Neuronal stem cell (in vitro differentiated cells): ENCODE measurements at regions not wholly inside any gene's neighbourhood (a gene's known extent, or its start where the extent isn't known, plus 50 kb on each side); places are given as distances from the start of the nearest gene placed in this dataset.

Source experiments
- DNase-seq: peaks from one replicate; pipeline ENCODE4 v3.0.0-alpha.2; 2013; ENCODE audit warnings: low spot score
- H2AFZ ChIP-seq: one replicate; pipeline ENCODE4 v1.6.1; 2013; ENCODE audit warnings: mild to moderate bottlenecking, low read length, inconsistent platforms
- H2AK5ac ChIP-seq: 2 replicates; pipeline ENCODE4 v1.6.1; 2013; ENCODE audit warnings: low read depth, mild to moderate bottlenecking, inconsistent platforms, low read length, moderate library complexity, mixed read lengths
- H2BK120ac ChIP-seq: 2 replicates; pipeline ENCODE4 v1.6.1; 2013; ENCODE audit warnings: low read depth, mild to moderate bottlenecking, inconsistent platforms, low read length, moderate library complexity, mixed read lengths
- H2BK12ac ChIP-seq: one replicate; pipeline ENCODE4 v1.6.1; 2013; ENCODE audit warnings: low read length, inconsistent platforms
- H2BK15ac ChIP-seq: 2 replicates; pipeline ENCODE4 v1.6.1; 2013; ENCODE audit warnings: mild to moderate bottlenecking, low read length, inconsistent platforms, mixed read lengths
- H2BK5ac ChIP-seq: one replicate; pipeline ENCODE4 v1.6.1; 2013; ENCODE audit warnings: inconsistent platforms, mild to moderate bottlenecking, low read length, moderate library complexity
- H3K14ac ChIP-seq: one replicate; pipeline ENCODE4 v1.6.1; 2013; ENCODE audit warnings: low read length, inconsistent platforms
- H3K18ac ChIP-seq: 2 replicates; pipeline ENCODE4 v1.6.1; 2013; ENCODE audit warnings: low read length, inconsistent platforms
- H3K23ac ChIP-seq: 2 replicates; pipeline ENCODE4 v1.6.1; 2013; ENCODE audit warnings: low read depth, mild to moderate bottlenecking, mixed read lengths, low read length, inconsistent platforms; ENCODE audit not compliant: poor library complexity
- H3K27ac ChIP-seq: replicated peaks from 3 replicates; pipeline ENCODE4 v1.5.1; 2013; ENCODE audit warnings: low read length, inconsistent platforms
- H3K27me3 ChIP-seq, 3 experiments: 2 replicates each; pipeline ENCODE4 v1.6.1; 2013; ENCODE audit warnings: low read length in 3 of 3, mild to moderate bottlenecking in 2 of 3, inconsistent platforms in 1 of 3, low read depth in 1 of 3, mixed read lengths in 1 of 3, moderate library complexity in 1 of 3; ENCODE audit not compliant: control insufficient read depth in 3 of 3, insufficient read depth in 3 of 3
- H3K36me3 ChIP-seq, 2 donors: replicated peaks in 1 of 2; 2 replicates each; pipeline ENCODE4 v1.6.1; 2013; ENCODE audit warnings: low read length in 2 of 2; ENCODE audit not compliant: control insufficient read depth in 2 of 2, insufficient read depth in 2 of 2
- H3K4ac ChIP-seq: 2 replicates; pipeline ENCODE4 v1.6.1; 2013; ENCODE audit warnings: inconsistent platforms, mild to moderate bottlenecking, low read length, moderate library complexity
- H3K4me1 ChIP-seq, 2 donors: 1 replicate in 1 of 2; 2 replicates in 1 of 2; pipeline ENCODE4 v1.6.1; 2013; ENCODE audit warnings: low read length in 2 of 2, low read depth in 1 of 2; ENCODE audit not compliant: control insufficient read depth in 2 of 2, insufficient read depth in 1 of 2
- H3K4me2 ChIP-seq: one replicate; pipeline ENCODE4 v1.6.1; 2013; ENCODE audit warnings: mild to moderate bottlenecking, low read length, inconsistent platforms; ENCODE audit not compliant: insufficient read depth, poor library complexity, severe bottlenecking
- H3K4me3 ChIP-seq, 2 donors: 2 replicates each; pipeline ENCODE4 v1.5.1; 2013; ENCODE audit warnings: low read length in 2 of 2, mild to moderate bottlenecking in 2 of 2, inconsistent platforms in 1 of 2, moderate library complexity in 1 of 2
- H3K79me1 ChIP-seq: one replicate; pipeline ENCODE4 v1.6.1; 2013; ENCODE audit warnings: low read depth, mild to moderate bottlenecking, inconsistent platforms, low read length, moderate library complexity
- H3K9ac ChIP-seq: one replicate; pipeline ENCODE4 v1.6.1; 2013; ENCODE audit warnings: mild to moderate bottlenecking, low read depth, low read length, inconsistent platforms; ENCODE audit not compliant: poor library complexity
- H3K9me3 ChIP-seq, 2 donors: replicated peaks in 1 of 2; 2 replicates each; pipeline versions ENCODE3 to v1.6.1; 2013; ENCODE audit warnings: low read length in 2 of 2, mild to moderate bottlenecking in 2 of 2, inconsistent platforms in 1 of 2, low read depth in 1 of 2, mixed read lengths in 1 of 2, moderate library complexity in 1 of 2; ENCODE audit not compliant: control insufficient read depth in 2 of 2, insufficient read depth in 1 of 2
- H4K8ac ChIP-seq: one replicate; pipeline ENCODE4 v1.6.1; 2013; ENCODE audit warnings: low read depth, mild to moderate bottlenecking, inconsistent platforms, low read length, moderate library complexity
- H4K91ac ChIP-seq: one replicate; pipeline ENCODE4 v1.6.1; 2013; ENCODE audit warnings: low read length, low read depth, mild to moderate bottlenecking, inconsistent platforms; ENCODE audit not compliant: poor library complexity
- WGBS, 2 donors: extraction: QIAGEN DNeasy Blood & Tissue Kit; methylation state at CpG; one replicate each; pipeline ENCODE4 v1.1.7; 2013; ENCODE audit warnings: missing lambda C conversion rate in 2 of 2, mixed read lengths in 1 of 2; ENCODE audit not compliant: insufficient read length in 2 of 2, insufficient replicate concordance in 1 of 2; ENCODE audit errors: extremely low coverage in 2 of 2; 5-methylcytosine and 5-hydroxymethylcytosine counted together

DNA sequence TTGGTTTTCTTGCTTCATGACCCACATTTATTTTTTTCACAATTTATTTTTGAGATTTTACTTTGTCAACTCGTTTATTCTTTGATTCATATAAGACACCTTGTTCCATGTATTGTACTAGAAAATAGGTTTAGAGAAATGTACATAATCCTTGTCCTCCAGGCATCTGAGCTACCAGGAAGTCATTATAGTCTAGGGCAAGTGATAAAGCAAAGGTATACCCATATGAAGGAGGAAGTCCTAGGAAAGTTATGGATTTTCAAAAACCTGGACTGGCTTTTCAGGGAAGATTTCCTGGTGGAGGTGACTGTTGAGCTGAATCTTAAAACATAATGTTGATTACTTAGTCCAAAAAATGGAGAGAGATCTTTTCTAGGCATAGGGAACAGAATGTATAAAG, 98.8 kb upstream of the SHISA6 start:
- Histone ChIP-seq H3K4me3 (no peak overlapping the region), H3K18ac (no peak overlapping the region), H2BK12ac (no peak overlapping the region), H2AK5ac (no peak overlapping the region), H3K36me3 (no peaks in the 10 kb centered on the region), H2BK120ac (no peak overlapping the region), H4K91ac (no peak overlapping the region), H3K14ac (no peak overlapping the region), H3K9ac (no peak overlapping the region), H4K8ac (no peak overlapping the region), H3K27me3 (no peaks in the 10 kb centered on the region), H2AFZ (no peak overlapping the region), H3K9me3 (peaks cover 0 to 1% of the 10 kb centered on the region in 2 donors), H3K4me1 (no peaks in the 10 kb centered on the region), H2BK5ac (no peak overlapping the region), H3K4ac (no peak overlapping the region), H3K4me2 (no peak overlapping the region), H3K23ac (no peak overlapping the region), H3K27ac (no peak overlapping the region), H2BK15ac (no peak overlapping the region), H3K79me1 (no peaks in the 10 kb centered on the region)
- DNase-seq, result no peak
- WGBS, 2 donors, result no CpG with 5 or more reads among the region's 1 CpG

DNA sequence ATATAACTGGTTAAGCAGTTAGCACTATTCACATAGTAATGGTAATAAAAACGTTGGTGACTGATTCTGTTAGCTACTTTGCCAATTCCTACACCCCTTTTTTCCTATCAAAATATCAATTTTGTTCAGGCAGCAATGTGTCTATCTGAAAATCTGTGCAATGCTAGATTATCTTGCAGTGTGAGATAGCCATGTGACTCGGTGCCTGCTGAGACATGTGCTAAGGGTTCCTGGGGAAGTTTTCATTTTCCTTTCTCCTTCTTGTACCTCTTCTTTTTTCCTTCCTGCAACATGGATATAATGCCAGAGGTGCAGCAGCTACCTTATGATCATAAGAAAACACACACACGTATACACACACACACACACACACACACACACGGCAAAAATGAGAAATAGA, 100.5 kb upstream of the SHISA6 start:
- H3K18ac ChIP-seq, result no peak overlapping the region
- no CpG with 5 or more reads among the region's 4 CpGs for WGBS, 2 donors

DNA sequence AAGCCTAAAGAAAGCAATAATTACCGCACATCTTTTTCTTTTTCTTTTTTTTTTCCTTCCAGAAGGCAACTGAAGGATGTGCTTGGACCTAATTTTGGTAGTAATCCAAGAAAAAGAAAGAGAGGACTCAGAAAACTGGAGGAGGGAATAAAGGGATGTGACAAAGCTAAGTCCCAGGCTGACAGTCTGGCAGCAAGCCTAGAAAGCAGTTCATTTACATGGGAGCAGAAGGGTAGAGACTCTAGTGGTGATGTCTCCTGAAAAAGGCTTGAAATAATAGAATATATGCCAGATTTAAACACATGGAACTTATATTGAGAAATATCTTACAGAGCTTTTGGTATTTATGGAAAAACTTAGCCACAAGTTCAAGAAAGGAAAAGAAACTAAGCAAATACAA, 101.0 kb upstream of the SHISA6 start:
- Histone ChIP-seq H3K9ac (no peak overlapping the region), H3K18ac (no peak overlapping the region), H3K79me1 (no peaks in the 10 kb centered on the region), H3K9me3 (no peaks in the 10 kb centered on the region), H3K27ac (no peak overlapping the region), H2BK15ac (no peak overlapping the region), H3K23ac (no peak overlapping the region), H4K91ac (no peak overlapping the region), H2BK12ac (no peak overlapping the region), H3K36me3 (no peaks in the 10 kb centered on the region), H2BK120ac (no peak overlapping the region), H3K27me3 (no peaks in the 10 kb centered on the region), H3K4ac (no peak overlapping the region), H2AK5ac (no peak overlapping the region), H4K8ac (no peak overlapping the region), H3K4me3 (no peak overlapping the region), H2BK5ac (no peak overlapping the region), H3K14ac (no peak overlapping the region), H2AFZ (no peak overlapping the region), H3K4me1 (no peaks in the 10 kb centered on the region), H3K4me2 (no peak overlapping the region)
- DNase-seq, result no peak
- no CpG with 5 or more reads among the region's 1 CpG for WGBS, 2 donors

More for the DNA sequence above, 100.5 kb upstream of the SHISA6 start:
- Histone ChIP-seq H2AK5ac (no peak overlapping the region), H3K4ac (no peak overlapping the region), H3K4me3 (no peak overlapping the region), H3K79me1 (no peaks in the 10 kb centered on the region), H3K9ac (no peak overlapping the region), H4K8ac (no peak overlapping the region), H3K36me3 (no peaks in the 10 kb centered on the region), H2BK15ac (no peak overlapping the region), H3K9me3 (no peaks in the 10 kb centered on the region), H3K27me3 (no peaks in the 10 kb centered on the region), H3K14ac (no peak overlapping the region), H3K4me1 (no peaks in the 10 kb centered on the region), H3K23ac (no peak overlapping the region), H3K4me2 (no peak overlapping the region), H2BK5ac (no peak overlapping the region), H4K91ac (no peak overlapping the region), H2BK12ac (no peak overlapping the region), H3K27ac (no peak overlapping the region), H2AFZ (no peak overlapping the region), H2BK120ac (no peak overlapping the region)
- no peak for DNase-seq

DNA sequence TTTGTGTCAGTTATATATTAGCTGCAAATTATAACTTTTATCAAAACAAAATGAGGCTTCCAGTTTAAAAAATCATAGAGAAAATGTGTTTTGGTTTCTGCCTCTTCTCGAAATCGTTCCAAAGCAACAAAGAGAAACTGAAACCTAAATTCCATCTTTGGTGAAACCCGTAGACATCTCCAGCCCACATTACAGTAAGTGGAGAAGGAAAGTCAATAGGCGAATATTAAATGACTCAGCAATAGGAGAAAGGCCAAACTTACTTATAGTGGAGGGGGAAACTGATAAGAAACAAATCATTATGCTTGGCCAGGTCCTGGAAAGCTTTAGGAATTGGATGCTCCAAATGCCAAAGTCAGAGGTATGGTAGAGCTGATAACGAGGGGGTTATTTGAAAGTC, 103.0 kb upstream of the SHISA6 start:
- Histone ChIP-seq H3K9me3 (no peaks in the 10 kb centered on the region), H3K4me2 (no peak overlapping the region), H3K14ac (no peak overlapping the region), H2BK120ac (no peak overlapping the region), H3K9ac (no peak overlapping the region), H3K23ac (no peak overlapping the region), H3K79me1 (no peaks in the 10 kb centered on the region), H4K91ac (no peak overlapping the region), H2BK12ac (no peak overlapping the region), H3K36me3 (no peaks in the 10 kb centered on the region), H2AFZ (no peak overlapping the region), H2BK15ac (no peak overlapping the region), H4K8ac (no peak overlapping the region), H3K4me1 (no peaks in the 10 kb centered on the region), H2AK5ac (no peak overlapping the region), H3K27ac (no peak overlapping the region), H3K4me3 (no peak overlapping the region), H3K27me3 (no peaks in the 10 kb centered on the region), H2BK5ac (no peak overlapping the region), H3K18ac (no peak overlapping the region), H3K4ac (no peak overlapping the region)
- no peak for DNase-seq
- WGBS, 2 donors, result no CpG with 5 or more reads among the region's 5 CpGs
